ENCODE measurements at regions not wholly inside any gene's neighbourhood (a gene's known extent, or its start where the extent isn't known, plus 50 kb on each side); places are given as distances from the start of the nearest gene placed in this dataset.

- no peaks in the 10 kb centered on the region for H3K27me3 ChIP-seq (ENCODE audit: insufficient read depth)
- H3K79me2 ChIP-seq (ENCODE audit: insufficient read depth): no peaks in the 10 kb centered on the region
- no peaks in the 10 kb centered on the region for H3K9me3 ChIP-seq
- H3K36me3 ChIP-seq (replicated peaks in 1 of 2; ENCODE audit: control insufficient read depth in 1 of 2, insufficient read depth in 2 of 2, low read length in 1 of 2): no peaks in the 10 kb centered on the region
- TF ChIP-seq TAF1 (IDR thresholded peaks at IDR 0.05; ENCODE audit: borderline replicate concordance, low read depth, low read length) (no peak), TEAD4 (IDR thresholded peaks at IDR 0.05; ENCODE audit: borderline replicate concordance, insufficient read depth) (no peak), USF2 (IDR thresholded peaks at IDR 0.05; ENCODE audit: borderline replicate concordance, low read depth, low read length) (no peak), ELF1 (IDR thresholded peaks at IDR 0.05) (no peak), GATA2 (CRISPR knock-in tag; IDR thresholded peaks at IDR 0.05) (no peak), USF1 (IDR thresholded peaks at IDR 0.05; ENCODE audit: borderline replicate concordance, low read depth) (no peak)
- H2AFZ ChIP-seq (ENCODE audit: low read depth): no peak overlapping the region
- H3F3A ChIP-seq (replicated peaks; ENCODE audit: insufficient read depth): no peaks in the 10 kb centered on the region
- WGBS (ENCODE audit: low lambda C conversion rate): 86% methylated on average over 3 of the region's 3 CpGs
- POLR2A ChIA-PET: no interaction called here
- peaks cover 5 to 7% of the 10 kb centered on the region in 2 experiments; a peak in 2 of 4 replicates for H3K4me1 ChIP-seq (ENCODE audit: control insufficient read depth in 1 of 2, insufficient read depth in 2 of 2, low read depth in 1 of 2, low read length in 1 of 2)
- no peak overlapping the region for H3K27ac ChIP-seq (ENCODE audit: low read depth in 2 of 2, low read length in 1 of 2)
- H3K4me2 ChIP-seq: no peak overlapping the region
- no peak for DNase-seq
- H3K9ac ChIP-seq: no peak overlapping the region
- CTCF ChIA-PET: interaction anchor here (0.7 kb wide), 1 partner anchor 217 kb away, joined by 3 read pairs; no protein-coding TSS in a partner anchor
- no peaks in the 10 kb centered on the region for H4K20me1 ChIP-seq (ENCODE audit: insufficient read depth)
- H3K9me2 ChIP-seq: no peaks in the 10 kb centered on the region
- no peak overlapping the region for H3K4me3 ChIP-seq (ENCODE audit: low read depth in 2 of 2, low read length in 1 of 2)
Measured at GRCh38 chr2:201961401-201961800, 72.3 kb upstream of the FZD7 start.

- POLR2A ChIA-PET: interaction anchor here (1.3 kb wide), 1 partner anchor 55 kb away, joined by 4 read pairs; no protein-coding TSS in a partner anchor
- 87% methylated on average over 8 of the region's 14 CpGs for WGBS (ENCODE audit: low lambda C conversion rate)
- H3K4me2 ChIP-seq: no peak overlapping the region
- no peaks in the 10 kb centered on the region for H3K79me2 ChIP-seq (ENCODE audit: insufficient read depth)
- TF ChIP-seq RAD21 (IDR thresholded peaks at IDR 0.05; ENCODE audit: low read length) (no peak), IRF3 (IDR thresholded peaks at IDR 0.05; ENCODE audit: low read depth, low read length) (no peak), PBX3 (IDR thresholded peaks at IDR 0.05) (no peak), USF2 (IDR thresholded peaks at IDR 0.05; ENCODE audit: borderline replicate concordance, low read depth, low read length) (no peak), NFIC (IDR thresholded peaks at IDR 0.05; ENCODE audit: borderline replicate concordance) (no peak), REST (IDR thresholded peaks at IDR 0.05; ENCODE audit: low read depth, low read length) (no peak), RXRA (IDR thresholded peaks at IDR 0.05; ENCODE audit: borderline replicate concordance, low read depth) (no peak), FOXM1 (IDR thresholded peaks at IDR 0.05; ENCODE audit: low read depth) (no peak), EZH2phosphoT487 (IDR thresholded peaks at IDR 0.05; ENCODE audit: borderline replicate concordance, low read depth) (no peak), RFX5 (IDR thresholded peaks at IDR 0.05; ENCODE audit: low read length) (no peak), NRF1 (IDR thresholded peaks at IDR 0.05; ENCODE audit: low read depth, low read length) (no peak), CHD2 (IDR thresholded peaks at IDR 0.05; ENCODE audit: low read length, partially characterized antibody) (no peak)
- no peak overlapping the region for H3K4me3 ChIP-seq (ENCODE audit: low read depth in 2 of 2, low read length in 1 of 2)
- H2AFZ ChIP-seq (ENCODE audit: low read depth): no peak overlapping the region
- no peaks in the 10 kb centered on the region for H3F3A ChIP-seq (replicated peaks; ENCODE audit: insufficient read depth)
- no peak for DNase-seq
- H4K20me1 ChIP-seq (ENCODE audit: insufficient read depth): no peaks in the 10 kb centered on the region
- H3K9me3 ChIP-seq: no peaks in the 10 kb centered on the region
- CTCF ChIA-PET: interaction anchor here (1.0 to 1.2 kb wide), 3 partner anchors 9 to 198 kb away, joined by 3 read pairs; no protein-coding TSS in a partner anchor
- H3K27ac ChIP-seq (ENCODE audit: low read depth in 2 of 2, low read length in 1 of 2): no peak overlapping the region
- H3K36me3 ChIP-seq (replicated peaks in 1 of 2; ENCODE audit: control insufficient read depth in 1 of 2, insufficient read depth in 2 of 2, low read length in 1 of 2): no peaks in the 10 kb centered on the region
- no peak overlapping the region for H3K9ac ChIP-seq
- H3K4me1 ChIP-seq (ENCODE audit: control insufficient read depth in 1 of 2, insufficient read depth in 2 of 2, low read depth in 1 of 2, low read length in 1 of 2): peaks cover 5 to 21% of the 10 kb centered on the region in 2 experiments; a peak in 2 of 4 replicates
- H3K27me3 ChIP-seq (ENCODE audit: insufficient read depth): no peaks in the 10 kb centered on the region
- no peaks in the 10 kb centered on the region for H3K9me2 ChIP-seq
Measured at GRCh38 chr2:201962774-201963562, 70.7 kb upstream of the FZD7 start.

Data from SK-N-SH (cell line).